ENCODE measurements at regions not wholly inside any gene's neighbourhood (a gene's known extent, or its start where the extent isn't known, plus 50 kb on each side); places are given as distances from the start of the nearest gene placed in this dataset.

DNA sequence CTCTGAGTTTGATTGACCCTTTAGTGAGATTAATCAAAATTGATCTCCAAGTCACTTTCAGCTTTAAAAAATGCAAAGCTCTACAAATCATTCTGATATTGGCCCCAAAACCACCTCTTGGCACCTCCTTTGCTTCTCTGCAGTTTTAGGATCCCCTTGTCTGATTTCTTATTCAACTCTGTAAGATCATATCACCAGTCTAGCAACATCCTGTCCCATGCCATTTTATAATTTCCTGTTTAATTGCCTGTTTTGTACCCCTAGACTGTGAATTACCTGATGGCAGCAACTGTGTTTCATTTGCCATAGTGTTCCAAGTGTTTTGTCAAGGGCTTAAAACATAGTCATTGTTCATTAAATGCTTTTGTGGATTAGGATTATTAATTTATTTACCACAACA is 406.3 kb upstream of the TRIB2 start:
- H3K27me3 ChIP-seq (ENCODE audit: control insufficient read depth, insufficient read depth, low read length): no peaks in the 10 kb centered on the region
- H3K9me3 ChIP-seq (ENCODE audit: control insufficient read depth, low read length): no peaks in the 10 kb centered on the region
- no peaks in the 10 kb centered on the region for H3K36me3 ChIP-seq (ENCODE audit: control insufficient read depth, insufficient read depth, low read length)
- no peaks in the 10 kb centered on the region for H3K4me1 ChIP-seq (ENCODE audit: control insufficient read depth, insufficient read depth, low read length)
- no peak overlapping the region for H3K9ac ChIP-seq (ENCODE audit: low read length)
- H3K4me3 ChIP-seq (ENCODE audit: low read length): no peak overlapping the region

DNA sequence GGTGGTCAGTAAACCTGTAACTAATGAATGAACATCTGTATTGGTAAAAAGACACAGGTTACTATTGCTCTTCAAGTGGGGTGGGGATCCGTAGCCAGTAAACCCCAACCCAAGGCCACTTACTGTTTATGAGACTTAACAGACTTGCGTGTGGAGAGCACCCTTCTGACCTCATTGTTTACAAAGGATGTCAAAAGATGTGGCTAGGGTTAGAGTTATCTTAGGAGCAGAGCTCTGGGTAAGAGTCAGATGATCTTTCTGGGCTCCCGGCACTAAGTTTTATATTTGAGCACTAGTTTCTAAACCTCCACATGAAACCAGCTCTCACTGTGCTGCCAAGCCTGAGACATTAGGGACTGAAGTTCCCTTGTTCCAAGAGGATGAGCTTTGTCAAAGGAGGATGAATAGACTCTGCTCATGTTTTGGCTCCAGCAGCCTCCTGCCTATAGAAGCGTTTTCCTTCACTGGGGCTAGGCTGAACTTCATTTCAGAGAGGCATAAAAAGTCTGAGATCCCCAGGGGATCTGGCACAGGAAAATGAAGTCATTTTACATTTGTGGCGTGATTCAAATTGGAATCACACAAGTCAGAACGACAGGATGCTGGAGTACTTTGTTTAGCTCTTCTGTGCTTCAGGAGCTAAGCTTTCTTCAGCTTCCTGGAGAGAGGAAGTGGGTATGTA is 403.1 kb upstream of the TRIB2 start:
- no peak overlapping the region for H3K9ac ChIP-seq (ENCODE audit: low read length)
- H3K27me3 ChIP-seq (ENCODE audit: control insufficient read depth, insufficient read depth, low read length): no peaks in the 10 kb centered on the region
- no peaks in the 10 kb centered on the region for H3K36me3 ChIP-seq (ENCODE audit: control insufficient read depth, insufficient read depth, low read length)
- H3K9me3 ChIP-seq (ENCODE audit: control insufficient read depth, low read length): no peaks in the 10 kb centered on the region
- H3K4me3 ChIP-seq (ENCODE audit: low read length): no peak overlapping the region
- no peaks in the 10 kb centered on the region for H3K4me1 ChIP-seq (ENCODE audit: control insufficient read depth, insufficient read depth, low read length)

DNA sequence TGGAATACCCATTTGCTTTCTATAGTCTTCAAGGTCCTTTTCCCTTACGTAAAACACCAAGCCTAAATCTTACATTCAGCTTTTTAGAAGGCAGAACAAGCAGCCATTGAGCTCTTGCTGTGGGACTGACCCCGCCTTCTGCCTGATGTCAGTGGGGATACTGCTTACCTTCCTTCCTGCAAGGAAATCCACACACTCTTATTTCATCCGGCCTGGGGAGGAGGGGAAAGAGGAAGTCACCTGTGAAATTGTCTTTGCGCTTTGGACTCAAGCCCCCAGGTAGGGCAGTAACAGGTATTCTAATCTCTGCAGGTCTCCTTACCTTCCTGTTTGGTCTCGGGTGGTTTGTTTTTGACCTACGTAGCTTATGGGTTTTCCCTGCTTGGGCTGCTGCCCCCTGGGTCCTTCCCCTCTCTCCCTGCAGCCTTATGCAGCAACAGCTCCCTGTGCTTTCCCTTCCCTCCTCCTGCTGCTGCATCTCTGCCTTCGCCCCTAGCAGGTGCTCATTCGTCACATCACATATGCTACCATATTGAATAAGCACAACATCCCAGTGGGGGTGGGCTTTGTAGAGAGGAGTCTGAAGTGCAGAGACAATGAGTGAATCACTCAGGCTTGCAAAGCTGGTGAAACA is 402.5 kb upstream of the TRIB2 start:
- Histone ChIP-seq H3K9me3 (ENCODE audit: control insufficient read depth, low read length) (no peaks in the 10 kb centered on the region), H3K4me1 (ENCODE audit: control insufficient read depth, insufficient read depth, low read length) (no peaks in the 10 kb centered on the region), H3K27me3 (ENCODE audit: control insufficient read depth, insufficient read depth, low read length) (no peaks in the 10 kb centered on the region), H3K36me3 (ENCODE audit: control insufficient read depth, insufficient read depth, low read length) (no peaks in the 10 kb centered on the region), H3K4me3 (ENCODE audit: low read length) (no peak overlapping the region), H3K9ac (ENCODE audit: low read length) (no peak overlapping the region)

DNA sequence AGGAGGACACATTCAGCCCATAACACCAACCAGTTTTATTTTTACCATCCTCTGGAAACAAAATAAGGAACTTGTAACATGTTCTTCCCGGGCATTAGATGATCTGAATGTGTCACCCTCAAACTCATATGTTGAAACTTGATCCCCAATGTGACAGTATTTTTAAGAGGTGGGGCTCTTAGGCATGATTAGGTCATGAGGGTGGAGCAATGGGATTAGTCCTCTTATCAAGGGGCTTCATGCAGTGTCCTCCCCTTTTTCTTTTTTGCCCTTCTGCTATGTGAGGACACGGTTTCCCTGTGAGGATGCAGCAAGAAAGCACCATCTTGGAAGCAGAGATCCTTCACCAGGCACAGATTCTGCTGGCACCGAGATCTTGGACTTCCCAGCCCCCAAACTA is 401.5 kb upstream of the TRIB2 start:
- Histone ChIP-seq H3K4me3 (ENCODE audit: low read length) (no peak overlapping the region), H3K9ac (ENCODE audit: low read length) (no peak overlapping the region)

DNA sequence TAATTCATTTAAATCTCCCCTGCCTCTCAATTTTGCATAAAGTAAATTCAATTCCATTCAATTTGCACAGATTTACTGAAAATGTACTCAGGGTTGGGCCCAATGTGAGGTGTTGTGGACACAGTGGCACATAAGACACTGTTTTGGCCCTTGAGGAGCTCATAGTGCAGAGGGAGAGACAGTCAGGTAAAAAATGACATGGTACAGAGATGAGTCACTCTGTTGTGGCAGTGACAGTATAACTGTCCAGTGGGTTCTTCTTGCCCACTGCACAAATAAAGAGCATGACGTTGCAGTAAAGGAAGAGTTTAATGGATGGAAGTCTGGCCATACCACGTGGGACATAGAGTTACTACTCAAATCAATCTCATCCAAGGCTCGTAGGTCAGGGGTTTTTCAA is 400.3 kb upstream of the TRIB2 start:
- H3K36me3 ChIP-seq (ENCODE audit: control insufficient read depth, insufficient read depth, low read length): no peaks in the 10 kb centered on the region
- H3K4me1 ChIP-seq (ENCODE audit: control insufficient read depth, insufficient read depth, low read length): no peaks in the 10 kb centered on the region
- no peak overlapping the region for H3K9ac ChIP-seq (ENCODE audit: low read length)
- no peaks in the 10 kb centered on the region for H3K27me3 ChIP-seq (ENCODE audit: control insufficient read depth, insufficient read depth, low read length)
- no peaks in the 10 kb centered on the region for H3K9me3 ChIP-seq (ENCODE audit: control insufficient read depth, low read length)
- H3K4me3 ChIP-seq (ENCODE audit: low read length): no peak overlapping the region

More for the DNA sequence above, 401.5 kb upstream of the TRIB2 start:
- H3K27me3 ChIP-seq (ENCODE audit: control insufficient read depth, insufficient read depth, low read length): no peaks in the 10 kb centered on the region
- no peaks in the 10 kb centered on the region for H3K9me3 ChIP-seq (ENCODE audit: control insufficient read depth, low read length)
- H3K4me1 ChIP-seq (ENCODE audit: control insufficient read depth, insufficient read depth, low read length): no peaks in the 10 kb centered on the region
- no peaks in the 10 kb centered on the region for H3K36me3 ChIP-seq (ENCODE audit: control insufficient read depth, insufficient read depth, low read length)

DNA sequence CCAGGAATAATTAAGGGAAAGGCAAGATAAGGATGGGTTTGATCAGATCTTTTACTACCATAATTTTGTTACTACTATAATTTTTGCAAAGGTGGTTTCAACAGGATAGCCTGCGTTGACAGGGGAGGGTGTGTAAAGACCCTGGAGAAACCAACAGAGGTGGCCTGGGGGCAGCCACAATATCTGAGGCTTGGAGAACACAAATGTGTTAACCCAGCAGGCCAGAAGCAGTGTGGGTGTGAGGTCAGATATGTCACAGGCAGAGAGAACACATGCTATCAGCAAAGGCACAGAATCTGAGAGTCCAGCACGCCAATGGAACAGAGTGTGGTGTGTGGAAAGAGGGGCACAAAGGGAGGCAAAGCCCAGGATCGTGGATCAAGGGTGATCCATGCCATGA is 399.4 kb upstream of the TRIB2 start:
- Histone ChIP-seq H3K36me3 (ENCODE audit: control insufficient read depth, insufficient read depth, low read length) (no peaks in the 10 kb centered on the region), H3K4me1 (ENCODE audit: control insufficient read depth, insufficient read depth, low read length) (no peaks in the 10 kb centered on the region), H3K9ac (ENCODE audit: low read length) (no peak overlapping the region), H3K4me3 (ENCODE audit: low read length) (no peak overlapping the region), H3K27me3 (ENCODE audit: control insufficient read depth, insufficient read depth, low read length) (no peaks in the 10 kb centered on the region), H3K9me3 (ENCODE audit: control insufficient read depth, low read length) (no peaks in the 10 kb centered on the region)

DNA sequence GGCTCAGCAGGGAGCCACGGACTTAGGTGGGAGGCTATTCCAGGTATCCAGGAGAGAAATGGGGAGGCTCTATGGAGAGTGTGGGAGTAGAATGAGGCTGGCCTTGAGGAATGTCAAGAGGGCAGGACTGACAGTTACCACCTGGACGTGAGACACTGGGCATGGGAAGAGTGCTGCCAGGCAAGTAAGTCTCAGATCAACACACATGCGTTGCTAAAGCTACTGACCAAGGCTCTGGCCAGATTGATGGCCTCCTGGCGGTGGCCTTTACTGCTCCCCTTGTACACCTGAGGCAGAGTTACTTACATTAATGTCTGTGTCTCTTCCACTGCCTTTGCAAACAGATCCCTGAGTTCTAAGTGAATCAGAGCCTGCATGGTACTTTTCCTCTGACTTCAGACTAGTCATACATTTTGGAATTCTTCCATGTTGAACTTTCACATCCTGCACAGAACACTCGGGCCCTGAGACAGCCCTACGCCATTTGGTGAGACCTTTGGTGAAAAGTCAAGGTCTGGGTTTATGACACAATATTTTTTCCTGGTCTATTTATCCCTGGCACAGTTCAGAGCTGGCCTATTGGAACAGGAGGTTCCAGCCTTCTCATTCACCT is 398.8 kb upstream of the TRIB2 start:
- Histone ChIP-seq H3K9ac (ENCODE audit: low read length) (no peak overlapping the region), H3K4me3 (ENCODE audit: low read length) (no peak overlapping the region), H3K4me1 (ENCODE audit: control insufficient read depth, insufficient read depth, low read length) (no peaks in the 10 kb centered on the region), H3K27me3 (ENCODE audit: control insufficient read depth, insufficient read depth, low read length) (no peaks in the 10 kb centered on the region), H3K9me3 (ENCODE audit: control insufficient read depth, low read length) (no peaks in the 10 kb centered on the region), H3K36me3 (ENCODE audit: control insufficient read depth, insufficient read depth, low read length) (no peaks in the 10 kb centered on the region)

DNA sequence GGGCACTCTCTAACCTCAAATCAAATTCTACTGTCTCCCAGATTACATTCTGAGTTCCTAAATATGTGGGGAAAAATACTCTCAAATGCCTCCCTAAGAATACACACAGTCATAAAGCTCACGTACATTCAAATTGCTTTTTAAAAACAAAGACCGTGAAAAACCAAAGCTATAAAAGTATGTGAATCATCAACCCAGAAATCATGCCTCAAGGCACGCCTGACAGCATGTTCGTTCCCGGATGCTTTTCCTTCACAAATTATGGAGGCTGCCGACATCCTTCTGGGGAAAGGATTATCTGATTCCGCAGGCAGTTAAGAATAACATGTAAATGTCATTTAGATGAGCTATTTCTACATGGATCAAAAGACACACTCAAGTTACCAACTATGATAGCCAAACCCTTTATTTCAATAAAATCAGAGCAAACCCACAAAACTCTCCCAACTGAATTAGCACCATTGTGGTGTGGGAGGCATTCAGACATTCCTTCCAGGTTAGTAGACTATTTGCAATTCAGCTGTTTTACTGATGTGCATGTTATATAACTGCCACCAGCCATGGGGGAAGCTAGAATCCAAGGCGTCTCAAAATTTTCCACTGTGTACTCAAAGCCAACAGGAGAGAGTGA is 398.2 kb upstream of the TRIB2 start:
- no peak overlapping the region for H3K4me3 ChIP-seq (ENCODE audit: low read length)
- H3K4me1 ChIP-seq (ENCODE audit: control insufficient read depth, insufficient read depth, low read length): no peaks in the 10 kb centered on the region
- H3K27me3 ChIP-seq (ENCODE audit: control insufficient read depth, insufficient read depth, low read length): no peaks in the 10 kb centered on the region
- no peaks in the 10 kb centered on the region for H3K36me3 ChIP-seq (ENCODE audit: control insufficient read depth, insufficient read depth, low read length)
- no peak overlapping the region for H3K9ac ChIP-seq (ENCODE audit: low read length)
- no peaks in the 10 kb centered on the region for H3K9me3 ChIP-seq (ENCODE audit: control insufficient read depth, low read length)

DNA sequence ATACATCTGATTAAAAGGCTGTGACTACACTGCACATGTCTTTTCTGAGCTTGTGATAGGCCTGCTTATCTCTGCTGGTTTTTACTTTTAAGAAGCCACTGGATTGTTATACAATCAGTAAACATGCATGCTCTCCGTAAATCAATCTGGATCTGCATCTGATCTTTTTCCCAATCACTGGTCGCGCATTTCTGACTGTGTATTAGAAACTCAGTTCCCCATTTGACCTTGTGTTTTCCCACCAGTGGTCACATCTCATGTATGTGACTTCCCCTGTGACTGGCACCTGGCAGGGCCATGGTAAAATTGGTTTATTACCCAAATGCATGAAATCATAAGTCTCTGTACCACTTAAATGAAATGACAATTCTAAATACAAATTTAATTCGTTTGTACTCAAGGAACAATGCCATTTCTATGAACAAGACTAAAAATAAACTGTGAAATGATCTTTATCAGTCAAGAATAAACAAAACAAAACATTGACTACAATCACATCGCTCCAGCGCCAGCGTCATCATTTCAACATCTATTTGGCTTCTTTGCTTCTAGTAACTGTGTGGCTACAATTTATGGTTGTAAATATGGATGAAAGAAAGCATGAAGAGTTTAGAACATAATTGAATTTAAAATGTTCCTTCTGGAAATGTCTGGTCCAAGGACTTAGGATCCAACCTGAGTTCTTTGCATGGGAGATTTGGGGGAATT is 396.6 kb upstream of the TRIB2 start:
- Histone ChIP-seq H3K27me3 (ENCODE audit: control insufficient read depth, insufficient read depth, low read length) (no peaks in the 10 kb centered on the region), H3K9ac (ENCODE audit: low read length) (no peak overlapping the region), H3K9me3 (ENCODE audit: control insufficient read depth, low read length) (no peaks in the 10 kb centered on the region), H3K4me3 (ENCODE audit: low read length) (no peak overlapping the region), H3K4me1 (ENCODE audit: control insufficient read depth, insufficient read depth, low read length) (no peaks in the 10 kb centered on the region), H3K36me3 (ENCODE audit: control insufficient read depth, insufficient read depth, low read length) (no peaks in the 10 kb centered on the region)

DNA sequence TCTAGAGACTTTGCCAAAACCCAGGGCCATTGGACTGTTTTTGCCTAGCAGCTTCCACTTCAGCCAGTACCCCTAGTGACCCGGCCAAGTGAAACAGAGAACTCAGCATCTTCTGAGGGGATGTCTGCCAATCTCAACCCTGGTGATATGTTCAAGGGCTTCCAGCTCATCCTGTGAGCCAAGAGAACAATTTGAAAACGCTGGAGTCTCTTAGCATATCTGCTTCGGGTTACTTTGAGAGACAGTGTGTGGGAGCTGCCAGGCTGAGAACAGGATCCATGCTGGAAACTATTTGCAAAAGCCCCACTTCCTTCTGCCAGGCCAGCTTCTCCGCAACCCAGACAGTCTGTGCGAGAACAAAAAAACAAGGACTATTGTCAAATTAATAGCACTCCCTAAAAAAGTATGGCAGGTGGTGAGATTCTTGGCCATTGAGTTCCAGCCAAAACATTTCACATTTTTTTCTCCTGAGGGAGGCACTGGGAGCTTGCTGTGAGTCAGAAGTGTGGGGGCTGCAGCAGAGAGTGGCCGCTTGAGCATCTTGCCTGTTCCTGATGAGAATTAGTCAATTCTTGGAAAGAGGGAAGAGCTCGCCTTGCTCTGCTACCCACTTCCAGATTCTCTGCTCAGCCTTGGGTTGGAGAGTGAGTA is 395.6 kb upstream of the TRIB2 start:
- H3K4me3 ChIP-seq (ENCODE audit: low read length): no peak overlapping the region
- peaks cover 8% of the 10 kb centered on the region for H3K4me1 ChIP-seq (ENCODE audit: control insufficient read depth, insufficient read depth, low read length)
- no peaks in the 10 kb centered on the region for H3K9me3 ChIP-seq (ENCODE audit: control insufficient read depth, low read length)
- H3K9ac ChIP-seq (ENCODE audit: low read length): no peak overlapping the region
- no peaks in the 10 kb centered on the region for H3K36me3 ChIP-seq (ENCODE audit: control insufficient read depth, insufficient read depth, low read length)
- no peaks in the 10 kb centered on the region for H3K27me3 ChIP-seq (ENCODE audit: control insufficient read depth, insufficient read depth, low read length)

DNA sequence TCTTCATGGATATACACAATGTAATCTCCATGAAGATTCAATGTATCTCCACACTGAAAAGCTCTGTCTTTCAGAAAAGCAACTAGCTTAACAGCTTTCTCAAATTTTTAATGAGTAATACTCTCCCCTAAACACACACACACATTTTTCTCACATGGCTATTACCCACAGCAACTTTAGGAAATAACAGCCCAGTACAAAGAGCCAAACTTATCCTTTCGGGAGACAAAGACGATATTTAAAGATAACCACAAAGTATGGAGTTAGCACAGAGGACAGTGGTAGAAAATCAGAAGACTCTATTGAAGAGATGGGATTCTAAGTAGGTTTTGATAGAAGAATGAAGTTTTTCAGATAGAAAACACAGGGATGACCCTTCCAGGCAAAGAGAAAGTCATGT is 394.9 kb upstream of the TRIB2 start:
- Histone ChIP-seq H3K4me3 (ENCODE audit: low read length) (no peak overlapping the region), H3K9me3 (ENCODE audit: control insufficient read depth, low read length) (no peaks in the 10 kb centered on the region)

More for the DNA sequence above, 394.9 kb upstream of the TRIB2 start:
- no peaks in the 10 kb centered on the region for H3K36me3 ChIP-seq (ENCODE audit: control insufficient read depth, insufficient read depth, low read length)
- no peaks in the 10 kb centered on the region for H3K27me3 ChIP-seq (ENCODE audit: control insufficient read depth, insufficient read depth, low read length)
- H3K4me1 ChIP-seq (ENCODE audit: control insufficient read depth, insufficient read depth, low read length): peaks cover 15% of the 10 kb centered on the region
- H3K9ac ChIP-seq (ENCODE audit: low read length): no peak overlapping the region

Measured in mucosa of stomach (tissue), 1 donor.